H4 (cell line): ENCODE measurements at regions not wholly inside any gene's neighbourhood (a gene's known extent, or its start where the extent isn't known, plus 50 kb on each side); places are given as distances from the start of the nearest gene placed in this dataset.

ENCODE experiments used
- DNase-seq: peaks from one replicate; pipeline ENCODE4 v3.0.0-alpha.2; 2015; ENCODE audit warnings: low spot score

DNA sequence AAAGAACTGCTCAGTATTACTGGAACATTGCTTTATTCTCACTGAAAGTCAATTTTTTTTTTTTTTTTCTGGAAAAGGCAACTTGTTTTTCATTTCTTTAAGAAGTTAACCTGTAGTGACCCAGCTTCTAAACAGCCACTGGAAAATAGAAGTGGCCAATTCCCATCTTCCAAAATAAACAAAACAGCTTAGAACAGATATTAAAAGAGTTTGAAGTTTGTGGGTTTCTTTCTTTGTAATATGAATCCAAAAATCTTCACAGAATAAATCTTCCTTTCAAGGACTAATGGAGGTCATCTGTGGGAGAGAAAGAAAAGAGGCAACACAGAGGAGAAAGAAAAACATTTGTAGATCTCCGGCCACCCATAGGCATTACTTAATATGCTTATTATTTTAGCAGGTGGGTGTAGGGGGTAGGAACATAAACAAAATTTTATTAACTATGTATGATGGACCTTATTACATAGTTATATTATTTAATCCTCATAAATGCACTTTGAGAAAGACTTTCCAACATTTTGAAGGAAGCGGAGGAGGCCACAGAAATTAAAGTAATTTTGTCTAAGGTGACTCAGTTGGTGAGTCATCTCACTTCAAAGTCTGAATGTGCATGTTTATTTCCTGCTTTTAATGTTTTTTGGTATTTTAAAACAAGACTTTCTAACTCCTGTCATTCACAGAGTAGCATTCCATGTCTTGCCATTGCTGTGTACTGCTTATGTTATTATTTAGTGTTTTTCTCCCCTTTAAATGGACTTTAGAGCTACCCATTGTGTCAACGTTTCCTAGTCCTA, 1791.8 kb upstream of the WWC1 start:
- DNase-seq: peak; percentile 38

DNA sequence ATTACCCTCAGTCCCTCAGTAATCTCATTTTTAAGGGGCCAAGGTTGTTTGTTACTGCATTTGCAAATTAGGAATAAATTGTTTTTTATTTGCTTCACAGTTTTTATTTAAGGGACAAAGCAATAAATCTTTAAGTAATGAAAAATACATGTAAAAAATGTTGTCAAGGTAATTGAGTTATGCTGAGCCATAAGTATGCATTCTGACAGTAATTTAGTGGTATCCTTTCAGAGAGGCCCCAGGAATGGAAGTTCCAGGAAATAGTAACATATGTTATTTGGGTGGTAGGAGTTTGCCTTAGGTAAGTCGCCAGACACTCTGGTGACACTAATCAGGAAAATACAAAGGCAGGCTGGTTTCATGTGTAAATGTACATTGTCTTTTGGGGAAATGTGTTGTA, 1787.9 kb upstream of the WWC1 start:
- no peak for DNase-seq

GRCh38 chr5:166505067-166505466, 1786.4 kb upstream of the WWC1 start:
- DNase-seq: no peak

DNA sequence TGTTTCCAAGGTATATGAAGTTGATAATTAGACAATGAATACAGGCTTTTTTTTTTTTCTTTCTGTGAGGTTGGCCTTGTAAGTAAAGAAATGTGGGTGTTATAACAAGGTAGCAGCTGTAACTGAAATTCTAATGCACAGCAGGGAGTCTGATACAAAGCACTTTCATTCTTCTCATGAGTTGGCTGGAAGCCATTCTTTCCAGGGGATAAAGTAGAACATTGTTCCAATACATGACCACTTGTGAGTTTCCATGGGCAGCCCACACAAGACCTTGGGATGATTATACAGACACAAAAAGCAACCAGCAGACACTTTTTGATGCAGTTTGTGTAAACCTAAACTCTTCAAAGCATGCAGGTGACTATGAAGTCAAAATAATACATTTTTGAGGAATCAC, 1785.9 kb upstream of the WWC1 start:
- DNase-seq: no peak

DNA sequence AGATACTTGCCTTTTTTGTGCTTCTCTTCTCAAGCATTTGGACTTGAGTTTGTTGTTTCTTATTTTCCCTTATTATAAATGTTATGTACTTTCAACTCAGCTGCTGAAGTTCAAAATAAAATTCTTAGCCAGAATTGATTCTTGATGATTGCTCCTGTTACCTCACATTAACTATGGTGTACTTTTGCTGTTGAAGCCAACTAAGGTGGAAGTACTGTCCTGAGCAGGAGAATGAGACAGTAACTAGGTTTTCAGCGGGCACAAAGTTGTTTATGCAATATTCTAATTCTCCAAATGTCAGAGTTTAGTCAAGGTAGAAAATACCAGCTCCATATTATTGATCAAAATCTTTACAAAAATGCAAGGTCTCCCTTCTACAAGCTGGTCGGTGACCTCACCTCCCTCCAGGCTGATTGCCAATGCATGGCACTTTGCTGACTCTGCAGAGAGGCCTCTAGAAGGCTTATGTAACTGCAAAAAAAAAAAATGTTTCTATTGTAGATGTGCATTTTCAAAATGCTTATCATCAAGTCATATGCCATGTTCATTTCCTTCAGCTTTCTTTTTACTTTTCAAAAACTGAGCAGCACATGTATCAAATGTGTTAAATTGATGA, 1783.5 kb upstream of the WWC1 start:
- no peak for DNase-seq

GRCh38 chr5:166509085-166509484, 1782.4 kb upstream of the WWC1 start:
- DNase-seq: peak; percentile 17

- DNase-seq: no peak
Measured at GRCh38 chr5:166517976-166518375, 1773.5 kb upstream of the WWC1 start.

DNA sequence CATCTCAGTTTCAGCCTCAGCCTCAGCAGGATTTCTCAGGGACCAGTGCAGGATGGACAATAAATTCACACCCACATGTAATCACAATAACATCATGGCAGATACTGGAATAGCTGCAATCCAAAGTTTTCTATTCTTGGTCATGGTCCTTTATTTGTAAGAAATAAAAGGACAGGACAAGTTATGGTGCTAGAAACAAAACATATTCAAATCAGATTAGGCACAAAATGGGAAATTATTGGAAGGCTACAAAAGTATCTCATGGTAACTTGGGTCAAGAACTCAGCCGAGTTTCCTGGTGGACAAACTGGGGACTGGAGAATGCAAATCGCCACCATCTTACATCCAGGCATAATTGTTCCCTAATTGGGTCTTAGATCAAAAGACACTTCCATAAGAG, 1768.2 kb upstream of the WWC1 start:
- no peak for DNase-seq

DNA sequence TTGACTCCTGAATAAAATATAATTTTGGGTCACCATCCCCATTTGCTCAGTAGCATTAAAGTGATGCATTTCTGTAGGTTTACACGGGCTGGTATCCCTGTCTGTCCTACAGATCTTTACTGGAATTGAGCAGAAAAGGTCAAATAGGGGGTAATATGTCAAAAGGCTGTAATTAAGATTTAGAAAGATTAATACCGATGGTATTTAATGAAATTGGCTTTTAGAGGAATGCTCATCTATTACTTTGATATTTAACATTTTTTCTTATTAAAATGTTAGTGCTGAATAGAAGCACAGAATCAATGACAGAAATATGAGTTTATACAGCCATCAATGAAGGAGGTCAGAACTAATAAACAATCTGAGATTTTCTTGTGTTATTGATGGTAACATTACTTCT, 1762.2 kb upstream of the WWC1 start:
- DNase-seq: no peak

GRCh38 chr5:166532456-166533220, 1758.8 kb upstream of the WWC1 start:
- DNase-seq: no peak

GRCh38 chr5:166535641-166536040, 1755.8 kb upstream of the WWC1 start:
- DNase-seq: no peak

GRCh38 chr5:166540156-166540555, 1751.3 kb upstream of the WWC1 start:
- DNase-seq: no peak

- no peak for DNase-seq
Measured at GRCh38 chr5:166551384-166551783, 1740.1 kb upstream of the WWC1 start.

DNA sequence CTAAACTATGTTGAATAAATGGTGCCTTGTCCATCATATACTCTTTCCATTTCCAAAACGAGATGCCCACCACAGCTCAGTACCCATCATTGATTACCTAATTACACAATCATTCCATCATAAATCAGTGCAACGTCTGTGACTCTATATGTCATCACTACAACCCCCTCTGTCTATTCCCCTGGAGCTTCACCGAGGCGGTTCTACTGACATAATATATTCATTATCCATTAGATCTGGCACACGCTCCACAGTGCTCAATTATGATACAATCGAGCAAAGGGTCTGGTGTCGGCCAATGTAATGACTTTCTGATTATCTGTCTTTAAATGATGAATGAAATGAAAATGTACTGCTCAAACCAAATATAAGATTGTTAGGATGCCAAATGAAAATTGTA, 1737.7 kb upstream of the WWC1 start:
- no peak for DNase-seq

DNA sequence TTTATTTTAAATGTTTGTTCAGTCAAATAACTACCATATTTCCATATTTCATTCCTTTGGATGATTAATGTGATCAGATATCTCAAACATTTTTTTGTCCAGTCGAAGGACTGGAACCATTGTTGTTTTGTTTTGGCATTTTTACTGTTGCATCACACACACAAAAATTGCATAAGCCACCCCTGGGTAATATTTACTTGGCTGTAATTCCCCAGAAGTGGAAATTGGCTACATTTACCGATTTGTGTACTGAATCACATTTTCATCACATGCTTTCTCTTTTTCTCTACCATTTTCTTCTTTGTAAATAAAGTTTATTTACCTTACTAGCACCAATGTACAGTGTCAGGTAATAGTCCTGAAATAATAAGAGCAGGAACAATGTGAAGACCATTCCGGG, 1729.7 kb upstream of the WWC1 start:
- no peak for DNase-seq

- peak; percentile 9 for DNase-seq
Measured at GRCh38 chr5:166562246-166562645, 1729.2 kb upstream of the WWC1 start.

GRCh38 chr5:166566725-166567124, 1724.7 kb upstream of the WWC1 start:
- no peak for DNase-seq

GRCh38 chr5:166570865-166571264, 1720.6 kb upstream of the WWC1 start:
- no peak for DNase-seq

GRCh38 chr5:166571668-166572067, 1719.8 kb upstream of the WWC1 start:
- no peak for DNase-seq

- no peak for DNase-seq
Measured at GRCh38 chr5:166576323-166576722, 1715.1 kb upstream of the WWC1 start.

- DNase-seq: peak; percentile 19
Measured at GRCh38 chr5:166581826-166582225, 1709.6 kb upstream of the WWC1 start.

GRCh38 chr5:166582416-166582815, 1709.0 kb upstream of the WWC1 start:
- DNase-seq: no peak

DNA sequence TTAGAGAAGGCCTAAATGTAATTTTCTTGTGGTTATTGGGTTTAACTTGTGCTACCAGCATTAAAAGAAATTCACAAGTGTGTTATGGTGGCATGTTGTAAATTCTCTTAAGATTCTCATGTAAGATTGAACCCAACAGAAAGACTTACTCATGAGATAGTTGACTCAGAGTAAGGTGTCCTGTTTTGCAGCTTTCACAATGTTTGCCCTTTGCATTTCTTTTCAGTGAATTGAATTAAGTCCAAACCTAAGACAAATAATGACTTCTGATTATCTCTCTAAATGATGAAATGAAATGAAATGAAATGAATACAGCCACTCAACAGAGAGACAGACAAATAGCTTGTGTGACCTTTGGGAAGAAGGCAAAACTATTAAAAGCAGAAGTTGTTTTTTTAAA, 1696.9 kb upstream of the WWC1 start:
- DNase-seq: no peak
